ENCODE measurements at regions not wholly inside any gene's neighbourhood (a gene's known extent, or its start where the extent isn't known, plus 50 kb on each side); places are given as distances from the start of the nearest gene placed in this dataset.

DNA sequence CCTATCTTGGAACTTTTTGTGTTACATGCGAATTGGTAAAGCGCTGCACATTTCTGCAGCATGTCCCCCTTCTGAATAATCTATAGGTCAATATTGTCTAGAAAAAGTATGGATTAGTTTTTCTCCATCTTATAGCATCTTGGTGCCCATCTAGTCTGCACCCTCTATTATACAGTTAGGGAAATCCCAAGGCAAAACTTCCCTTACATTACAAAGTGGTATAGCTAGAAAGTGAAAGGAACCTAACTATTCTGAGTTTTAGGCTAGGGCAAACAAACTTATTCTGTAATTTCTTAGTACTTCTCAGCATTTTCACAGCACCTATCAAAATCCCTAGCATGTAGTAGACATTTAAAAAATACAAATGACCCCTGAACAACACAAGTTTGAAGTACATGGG is 133.5 kb upstream of the CCDC28A start:
- no peak overlapping the region for H3K23ac ChIP-seq (ENCODE audit: insufficient read length)
- no peak overlapping the region for H2BK12ac ChIP-seq (ENCODE audit: low read depth, low read length)
- no peak overlapping the region for H2BK20ac ChIP-seq (ENCODE audit: low read length)
- H3K56ac ChIP-seq (replicated peaks; ENCODE audit: insufficient read length, low read depth, low read length) = no peak overlapping the region
- CTCF ChIA-PET (ENCODE audit: partially characterized antibody) = interaction anchor here (1.0 to 2.9 kb wide), 7 partner anchors 8 to 131 kb away, joined by 3 to 8 read pairs (median 4); no protein-coding TSS in a partner anchor
- H2BK5ac ChIP-seq (ENCODE audit: low read depth, low read length) = no peak overlapping the region
- H3K9me3 ChIP-seq (ENCODE audit: insufficient read depth in 2 of 2, low read depth in 1 of 2, low read length in 1 of 2) = no peaks in the 10 kb centered on the region
- WGBS, 2 experiments (ENCODE audit: extremely low coverage in 1 of 2, insufficient coverage in 1 of 2, insufficient read length in 1 of 2, insufficient replicate concordance in 2 of 2, low coverage in 1 of 2, low lambda C conversion rate in 2 of 2, missing lambda C conversion rate in 1 of 2) = 98% methylated on average over 2 of the region's 2 CpGs; no CpG with 5 or more reads in 1 of the 2 experiments
- H2AK5ac ChIP-seq (ENCODE audit: low read depth, low read length) = no peak overlapping the region
- H4K8ac ChIP-seq (ENCODE audit: extremely low read depth, insufficient read depth, low read length) = no peak overlapping the region
- no peak overlapping the region for H3K4me3 ChIP-seq (ENCODE audit: extremely low read depth in 1 of 4, insufficient read depth in 2 of 4, low read depth in 3 of 4, low read length in 4 of 4)
- POLR2A ChIA-PET (ENCODE audit: partially characterized antibody) = no interaction called here
- H2BK15ac ChIP-seq (ENCODE audit: low read length) = no peak overlapping the region
- no peak overlapping the region for H4K91ac ChIP-seq (replicated peaks; ENCODE audit: insufficient read length, low read length)
- H3K36me3 ChIP-seq (ENCODE audit: control insufficient read depth in 2 of 4, insufficient read depth in 4 of 4, low read length in 3 of 4) = no peaks in the 10 kb centered on the region
- no peaks in the 10 kb centered on the region for H3K79me1 ChIP-seq (ENCODE audit: low read depth, low read length)
- no peak overlapping the region for H3K14ac ChIP-seq (ENCODE audit: insufficient read length)
- no peaks in the 10 kb centered on the region for H3K27me3 ChIP-seq (replicated peaks in 1 of 4; ENCODE audit: control insufficient read depth in 3 of 4, extremely low read depth in 1 of 4, insufficient read depth in 3 of 4, low read length in 3 of 4)
- no peak overlapping the region for H3K4me2 ChIP-seq (ENCODE audit: insufficient read depth in 1 of 2, low read depth in 2 of 2, low read length in 2 of 2)
- H2AFZ ChIP-seq (ENCODE audit: low read length) = no peak overlapping the region
- H3K18ac ChIP-seq (ENCODE audit: extremely low read depth, low read length) = no peak overlapping the region
- H3K4me1 ChIP-seq (replicated peaks in 1 of 4; ENCODE audit: control insufficient read depth in 3 of 4, insufficient read depth in 4 of 4, low read length in 3 of 4) = no peaks in the 10 kb centered on the region
- H3K79me2 ChIP-seq (ENCODE audit: control insufficient read depth in 1 of 2, insufficient read depth in 2 of 2, low read length in 2 of 2) = peaks cover 0 to 5% of the 10 kb centered on the region in 2 experiments; a peak in 2 of 4 replicates
- H2BK120ac ChIP-seq (replicated peaks; ENCODE audit: low read depth, low read length) = no peak overlapping the region
- H3K27ac ChIP-seq (ENCODE audit: low read depth, low read length) = no peak overlapping the region
- no peak overlapping the region for H3K9ac ChIP-seq (replicated peaks in 1 of 4; ENCODE audit: extremely low read depth in 1 of 4, low read depth in 3 of 4, low read length in 3 of 4)
- no peak overlapping the region for H3K4ac ChIP-seq (replicated peaks; ENCODE audit: insufficient read length, low read depth, low read length)
- no peaks in the 10 kb centered on the region for H3K23me2 ChIP-seq (ENCODE audit: low read depth, low read length)
- H4K5ac ChIP-seq (ENCODE audit: insufficient read length, low read depth, low read length) = no peak overlapping the region
- no peaks in the 10 kb centered on the region for H4K20me1 ChIP-seq (replicated peaks in 1 of 2; ENCODE audit: control insufficient read depth in 1 of 2, insufficient read depth in 2 of 2, low read length in 2 of 2)
- no peak for FAIRE-seq
- DNase-seq (ENCODE audit: low read depth in 1 of 2, low spot score in 2 of 2) = no peak
- TF ChIP-seq KDM4A (IDR thresholded peaks at IDR 0.05; ENCODE audit: low read depth, low read length, severe bottlenecking) = no peak
- TF ChIP-seq, protein P1, sequence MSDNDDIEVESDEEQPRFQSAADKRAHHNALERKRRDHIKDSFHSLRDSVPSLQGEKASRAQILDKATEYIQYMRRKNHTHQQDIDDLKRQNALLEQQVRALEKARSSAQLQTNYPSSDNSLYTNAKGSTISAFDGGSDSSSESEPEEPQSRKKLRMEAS (IDR thresholded peaks at IDR 0.05) = no peak
- TF ChIP-seq, protein P2, sequence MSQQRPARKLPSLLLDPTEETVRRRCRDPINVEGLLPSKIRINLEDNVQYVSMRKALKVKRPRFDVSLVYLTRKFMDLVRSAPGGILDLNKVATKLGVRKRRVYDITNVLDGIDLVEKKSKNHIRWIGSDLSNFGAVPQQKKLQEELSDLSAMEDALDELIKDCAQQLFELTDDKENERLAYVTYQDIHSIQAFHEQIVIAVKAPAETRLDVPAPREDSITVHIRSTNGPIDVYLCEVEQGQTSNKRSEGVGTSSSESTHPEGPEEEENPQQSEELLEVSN (IDR thresholded peaks at IDR 0.05) = no peak
- TF ChIP-seq POLR2A (IDR thresholded peaks at IDR 0.05; ENCODE audit: control extremely low read depth in 1 of 2, low read depth in 2 of 2, low read length in 2 of 2) = no peak
- TF ChIP-seq EP300 (IDR thresholded peaks at IDR 0.05; ENCODE audit: borderline replicate concordance in 1 of 2, low read depth in 2 of 2, low read length in 2 of 2) = no peak
- no peak for TF ChIP-seq EZH2 (IDR thresholded peaks at IDR 0.05; ENCODE audit: low read depth, low read length, severe bottlenecking)
